ENCODE measurements at regions not wholly inside any gene's neighbourhood (a gene's known extent, or its start where the extent isn't known, plus 50 kb on each side); places are given as distances from the start of the nearest gene placed in this dataset.

GRCh38 chr6:119476554-119476953 is 127.0 kb upstream of the MAN1A1 start:
- TF ChIP-seq CTCF (IDR thresholded peaks at IDR 0.05) (no peak), REST (IDR thresholded peaks at IDR 0.05; ENCODE audit: insufficient read depth in 1 of 2, low read depth in 2 of 2, low read length in 1 of 2) (no peak), POLR2AphosphoS5 (IDR thresholded peaks at IDR 0.05; ENCODE audit: low read depth, low read length) (no peak), SIN3A (IDR thresholded peaks at IDR 0.05; ENCODE audit: borderline replicate concordance, insufficient read depth, low read depth, low read length) (no peak), TCF7L2 (IDR thresholded peaks at IDR 0.05; ENCODE audit: low read depth, low read length) (no peak)
